ENCODE measurements at regions not wholly inside any gene's neighbourhood (a gene's known extent, or its start where the extent isn't known, plus 50 kb on each side); places are given as distances from the start of the nearest gene placed in this dataset.

DNA sequence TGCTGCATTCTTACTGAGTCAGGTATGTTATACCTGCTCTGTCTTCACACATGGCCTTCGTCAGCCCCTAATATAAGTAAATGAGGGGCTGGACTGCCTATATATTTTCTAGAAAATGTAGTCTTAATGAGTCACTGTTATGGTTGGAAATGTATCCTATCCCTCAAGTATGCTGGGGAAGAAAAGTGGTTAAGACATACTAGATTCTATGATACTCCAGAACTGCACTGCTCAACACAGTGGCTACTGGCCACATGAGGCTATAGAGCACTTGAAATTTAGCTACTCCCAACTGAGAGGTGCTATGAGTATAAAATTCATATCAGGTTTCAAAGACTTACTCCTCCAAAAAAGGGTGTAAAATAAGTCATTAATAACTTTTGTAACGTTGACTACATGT, 104.3 kb upstream of the STEAP1B start:
- no peak for TF ChIP-seq CTCF (IDR thresholded peaks at IDR 0.05)
- TF ChIP-seq ZFX (IDR thresholded peaks at IDR 0.05; ENCODE audit: borderline replicate concordance) = no peak
